Skeletal muscle cell (primary cell): ENCODE measurements at regions not wholly inside any gene's neighbourhood (a gene's known extent, or its start where the extent isn't known, plus 50 kb on each side); places are given as distances from the start of the nearest gene placed in this dataset.
"Not testable (repeated sequence)": the region's sequence is repeated elsewhere in the genome, so short reads cannot be mapped to it uniquely, and the experiment has no call there.

Experiments
- DNase-seq: peaks from one replicate; pipeline ENCODE4 v3.0.0-alpha.2; 2010; ENCODE audit warnings: low read depth
- H3K4me3 ChIP-seq: 2 replicates; pipeline ENCODE4 v1.5.1; 2011; ENCODE audit warnings: low read depth, mild to moderate bottlenecking, control low read depth, low read length, moderate library complexity

- H3K4me3 ChIP-seq = no peak overlapping the region
- DNase-seq = no peak
These were observed 58.9 kb downstream of the OR5AK2 start for GRCh38 chr11:57047610-57048009.

GRCh38 chr11:57049749-57050148 is 61.0 kb downstream of the OR5AK2 start:
- H3K4me3 ChIP-seq = no peak overlapping the region
- DNase-seq = no peak

GRCh38 chr11:57054817-57055216 is 66.1 kb downstream of the OR5AK2 start:
- no peak overlapping the region for H3K4me3 ChIP-seq
- DNase-seq = no peak

GRCh38 chr11:57055744-57056143 is 67.0 kb downstream of the OR5AK2 start:
- H3K4me3 ChIP-seq = no peak overlapping the region
- DNase-seq = no peak

- DNase-seq = no peak
- H3K4me3 ChIP-seq = no peak overlapping the region
These were observed 68.0 kb downstream of the OR5AK2 start for GRCh38 chr11:57056735-57057134.

GRCh38 chr11:57057561-57057960 is 68.8 kb downstream of the OR5AK2 start:
- DNase-seq = no peak
- no peak overlapping the region for H3K4me3 ChIP-seq

GRCh38 chr11:57062957-57063356 is 74.2 kb downstream of the OR5AK2 start:
- not testable (repeated sequence) for DNase-seq, H3K4me3 ChIP-seq

GRCh38 chr11:57069942-57070341 is 81.2 kb downstream of the OR5AK2 start:
- peak; percentile 7 for DNase-seq
- no peak overlapping the region for H3K4me3 ChIP-seq

GRCh38 chr11:57071829-57072228 is 83.1 kb downstream of the OR5AK2 start:
- H3K4me3 ChIP-seq = no peak overlapping the region
- DNase-seq = peak; percentile 10

GRCh38 chr11:57072640-57073039 is 83.9 kb downstream of the OR5AK2 start:
- H3K4me3 ChIP-seq = no peak overlapping the region
- peak; percentile 92 for DNase-seq

GRCh38 chr11:57073128-57073527 is 84.4 kb downstream of the OR5AK2 start:
- no peak for DNase-seq
- no peak overlapping the region for H3K4me3 ChIP-seq

- no peak for DNase-seq
- H3K4me3 ChIP-seq = no peak overlapping the region
These were observed 92.6 kb downstream of the OR5AK2 start for GRCh38 chr11:57081356-57081755.

GRCh38 chr11:57082125-57082524 is 93.4 kb downstream of the OR5AK2 start:
- H3K4me3 ChIP-seq = no peak overlapping the region
- DNase-seq = no peak

- DNase-seq = no peak
- no peak overlapping the region for H3K4me3 ChIP-seq
These were observed 95.1 kb downstream of the OR5AK2 start for GRCh38 chr11:57083641-57084385.

GRCh38 chr11:57085611-57086010 is 96.1 kb upstream of the LRRC55 start:
- no peak overlapping the region for H3K4me3 ChIP-seq
- no peak for DNase-seq

GRCh38 chr11:57087991-57088390 is 93.8 kb upstream of the LRRC55 start:
- H3K4me3 ChIP-seq = no peak overlapping the region

GRCh38 chr11:57092028-57092698 is 89.6 kb upstream of the LRRC55 start:
- H3K4me3 ChIP-seq = no peak overlapping the region
- no peak for DNase-seq

More at GRCh38 chr11:57087991-57088390, 93.8 kb upstream of the LRRC55 start:
- no peak for DNase-seq

- DNase-seq = no peak
These were observed 87.4 kb upstream of the LRRC55 start for GRCh38 chr11:57094181-57094935.

GRCh38 chr11:57095417-57095816 is 86.3 kb upstream of the LRRC55 start:
- no peak for DNase-seq
- H3K4me3 ChIP-seq = no peak overlapping the region

More at GRCh38 chr11:57094181-57094935, 87.4 kb upstream of the LRRC55 start:
- no peak overlapping the region for H3K4me3 ChIP-seq

- no peak overlapping the region for H3K4me3 ChIP-seq
- no peak for DNase-seq
These were observed 85.9 kb upstream of the LRRC55 start for GRCh38 chr11:57095896-57096295.
